Epidermal melanocyte (primary cell): ENCODE measurements at regions not wholly inside any gene's neighbourhood (a gene's known extent, or its start where the extent isn't known, plus 50 kb on each side); places are given as distances from the start of the nearest gene placed in this dataset.

ENCODE experiments used
- DNase-seq: peaks from one replicate; pipeline ENCODE4 v3.0.0; 2011; ENCODE audit warnings: low spot score; ENCODE audit not compliant: insufficient read length

DNA sequence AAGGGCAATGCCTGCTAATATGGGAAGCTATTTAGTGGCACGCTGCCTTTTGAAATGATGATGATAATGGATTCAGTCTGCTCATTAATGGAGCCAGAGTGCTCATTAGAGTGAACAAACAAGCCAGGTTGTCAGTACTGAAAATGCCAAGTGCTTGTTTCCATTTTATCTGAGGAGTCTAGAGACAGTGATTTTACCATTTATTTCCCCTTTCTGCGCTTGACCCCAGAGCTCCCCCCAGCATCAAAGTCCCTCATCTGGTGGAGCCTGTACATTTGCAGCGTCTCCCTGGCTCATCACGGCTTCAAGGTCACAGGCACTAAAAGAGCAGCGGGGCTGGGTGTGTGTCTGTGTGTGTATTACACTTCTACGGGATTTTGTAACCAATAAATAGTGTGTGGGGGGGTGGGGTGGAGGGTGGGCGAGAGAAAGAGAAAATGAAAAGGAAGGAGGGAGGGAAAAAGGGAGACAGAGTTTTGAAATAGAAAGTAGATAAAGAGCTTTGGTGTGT, 553.8 kb downstream of the TFEC start:
- no peak for DNase-seq

DNA sequence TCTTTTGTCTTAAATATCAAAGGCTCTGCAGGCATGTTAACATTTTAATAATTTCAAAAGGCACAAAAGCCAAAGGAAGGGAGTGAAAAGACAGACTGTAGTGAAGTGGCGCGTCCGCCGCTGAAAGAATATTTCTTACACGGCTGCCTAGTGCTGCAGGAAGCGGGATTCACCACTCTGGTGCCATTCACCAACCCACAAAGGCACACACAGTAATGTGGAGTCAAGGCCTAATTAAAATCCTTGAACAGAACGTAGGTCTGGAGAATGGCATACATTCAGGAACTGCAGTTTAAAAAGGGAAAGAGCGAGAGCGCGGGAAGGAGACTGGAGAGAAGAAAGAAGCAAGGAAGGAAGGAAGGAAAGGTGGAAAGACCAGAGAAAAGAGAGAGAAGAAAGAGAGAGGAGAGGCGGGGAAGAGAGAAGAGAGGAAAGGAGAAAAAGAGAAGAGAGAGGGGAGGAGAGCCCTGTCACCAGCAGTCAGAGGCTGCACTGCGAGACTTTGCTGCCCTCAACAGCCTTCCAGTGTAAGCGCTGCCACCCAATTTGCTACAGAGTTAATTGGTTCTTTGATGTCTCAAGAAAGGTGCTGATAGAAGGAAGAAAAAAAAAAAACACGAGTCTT, 554.0 kb downstream of the MDFIC start:
- no peak for DNase-seq

DNA sequence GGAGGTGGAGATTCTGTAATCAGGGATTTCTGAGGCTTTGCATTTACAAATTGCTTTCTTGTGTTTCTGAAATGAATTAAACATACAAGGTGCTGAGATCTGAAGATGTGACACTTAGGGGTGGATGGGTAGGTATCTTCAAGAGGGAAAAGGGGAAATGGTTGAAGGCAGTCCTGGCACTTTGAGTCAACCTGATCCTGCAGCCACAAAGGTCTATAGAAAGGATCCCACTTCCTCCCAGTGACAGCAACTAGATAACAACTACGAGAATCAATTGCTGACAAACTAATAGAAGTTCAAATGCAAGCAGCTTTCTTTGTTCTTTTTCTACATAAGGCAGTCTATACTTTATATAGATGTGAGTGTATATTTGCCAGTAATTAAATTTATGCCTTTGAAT, 553.3 kb downstream of the MDFIC start:
- DNase-seq: no peak

DNA sequence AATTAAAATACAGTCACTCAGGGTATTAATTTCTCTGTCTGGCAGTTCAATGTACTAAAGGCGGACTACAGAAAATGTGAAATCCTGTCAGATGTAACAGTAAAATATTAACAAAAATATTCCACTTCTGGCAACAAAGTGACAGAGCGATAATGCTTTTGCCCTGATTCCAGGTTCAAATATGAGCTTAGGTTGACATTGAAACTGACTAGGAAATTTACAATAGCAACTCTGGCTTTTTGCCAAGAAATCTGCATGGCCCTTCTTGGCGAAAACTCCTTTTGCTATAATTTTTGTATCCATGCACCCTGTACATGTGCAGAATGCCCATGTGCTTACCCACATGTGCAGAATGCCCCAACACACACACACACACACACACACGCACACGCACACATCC, 552.2 kb downstream of the MDFIC start:
- no peak for DNase-seq

DNA sequence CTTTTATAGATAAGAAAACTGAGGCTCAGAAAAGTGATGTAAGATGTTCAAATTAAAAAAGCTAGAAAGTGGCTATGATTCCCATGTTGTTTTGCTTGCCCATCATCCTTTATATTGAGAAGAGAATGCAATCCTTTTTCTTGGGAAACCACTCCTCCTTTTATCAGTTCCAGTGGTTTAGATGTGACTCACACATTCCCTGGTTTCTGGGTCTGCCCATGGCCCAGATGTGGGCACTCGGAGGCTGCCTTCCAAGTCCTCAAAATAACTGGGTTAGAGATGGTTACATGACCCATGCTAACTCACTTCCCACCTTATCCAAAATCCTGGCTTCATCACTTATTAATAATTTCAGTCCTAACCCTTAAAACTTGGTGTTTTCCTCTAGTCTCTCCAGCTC, 550.0 kb downstream of the MDFIC start:
- no peak for DNase-seq

DNA sequence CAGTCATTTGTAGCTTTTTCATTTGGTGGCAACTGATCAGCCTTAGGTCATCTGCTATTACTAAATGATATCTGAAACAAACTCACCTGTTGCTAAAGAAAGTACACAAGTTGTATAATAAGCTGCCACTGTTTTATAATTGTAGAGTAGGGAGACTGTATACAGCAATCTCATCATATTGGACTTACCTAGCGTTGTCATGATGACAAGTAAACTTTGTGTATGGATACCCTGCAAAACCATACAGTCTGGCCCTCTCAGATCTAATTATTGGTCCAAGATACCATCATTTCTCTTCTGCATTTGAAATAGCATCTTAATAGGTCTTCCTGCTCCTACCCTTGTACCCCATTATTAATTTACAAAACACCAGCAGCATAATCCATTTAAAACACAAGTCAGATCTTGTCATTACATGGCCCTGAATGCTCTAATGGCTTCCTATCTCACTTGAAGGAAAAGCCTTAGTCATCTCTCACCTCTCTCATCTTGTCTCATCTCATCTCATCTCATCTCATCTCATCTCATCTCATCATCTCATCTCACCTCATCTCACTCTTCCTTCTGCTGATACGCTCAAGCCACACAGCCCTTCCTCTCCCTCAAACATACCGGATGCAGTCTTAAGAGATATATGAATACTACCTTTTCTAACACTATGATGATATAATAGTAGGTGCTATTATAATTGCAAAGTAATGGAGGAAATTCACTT, 540.6 kb downstream of the MDFIC start:
- no peak for DNase-seq

DNA sequence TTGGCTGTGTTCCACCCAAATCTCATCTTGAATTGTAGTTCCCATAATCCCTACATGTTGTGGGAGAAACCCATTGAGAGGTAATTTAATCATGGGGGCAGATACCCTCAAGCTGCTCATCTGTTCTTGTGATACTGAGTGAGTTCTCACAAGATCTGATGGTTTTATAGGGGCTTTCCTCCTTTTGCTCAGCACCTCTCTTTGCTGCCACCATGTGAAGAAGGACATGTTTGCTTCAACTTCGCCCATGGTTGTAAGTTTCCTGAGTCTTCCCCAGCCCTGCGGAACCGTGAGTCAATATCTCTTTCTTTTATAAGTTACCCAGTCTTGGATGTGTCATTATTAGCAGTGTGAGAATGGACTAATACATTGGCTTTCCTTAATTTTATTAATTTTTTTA, 527.8 kb downstream of the MDFIC start:
- DNase-seq: no peak

DNA sequence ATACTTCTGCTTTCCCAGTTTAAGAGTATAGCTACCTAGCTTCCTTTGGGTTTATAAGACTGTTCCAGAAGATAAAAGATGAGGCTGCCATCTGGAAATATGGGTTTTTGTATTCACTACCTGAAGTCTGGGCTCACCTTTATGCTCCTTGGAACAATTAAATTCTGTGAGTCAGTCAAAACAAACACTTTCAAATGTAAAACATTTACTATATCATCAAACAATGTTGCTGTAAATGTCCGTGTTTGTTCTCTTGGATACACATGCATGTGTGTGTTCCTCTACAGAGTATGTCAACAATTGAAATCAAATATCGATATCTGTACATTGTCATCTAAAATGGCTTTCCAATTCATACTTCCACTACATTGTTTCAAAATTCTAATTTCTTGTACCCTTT, 525.6 kb downstream of the MDFIC start:
- no peak for DNase-seq

DNA sequence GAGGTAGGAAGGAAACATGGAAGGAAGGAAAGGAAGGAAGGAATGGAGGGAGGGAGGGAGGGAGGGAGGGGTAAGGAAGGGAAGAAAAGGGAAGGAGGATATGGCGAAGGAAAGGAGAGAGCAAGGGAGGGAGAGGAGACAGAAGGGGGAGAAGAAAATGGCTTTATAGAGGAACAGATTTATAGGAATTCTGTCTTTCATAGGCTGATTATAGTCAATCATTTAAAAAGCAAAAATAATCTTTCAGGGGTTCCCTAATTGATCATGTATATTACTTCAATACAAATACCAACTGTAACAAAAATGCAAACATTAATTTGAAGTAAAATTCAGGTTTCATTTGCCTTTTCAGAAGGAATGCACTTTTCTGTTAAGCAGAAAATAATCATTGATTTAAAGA, 519.1 kb downstream of the MDFIC start:
- DNase-seq: no peak

DNA sequence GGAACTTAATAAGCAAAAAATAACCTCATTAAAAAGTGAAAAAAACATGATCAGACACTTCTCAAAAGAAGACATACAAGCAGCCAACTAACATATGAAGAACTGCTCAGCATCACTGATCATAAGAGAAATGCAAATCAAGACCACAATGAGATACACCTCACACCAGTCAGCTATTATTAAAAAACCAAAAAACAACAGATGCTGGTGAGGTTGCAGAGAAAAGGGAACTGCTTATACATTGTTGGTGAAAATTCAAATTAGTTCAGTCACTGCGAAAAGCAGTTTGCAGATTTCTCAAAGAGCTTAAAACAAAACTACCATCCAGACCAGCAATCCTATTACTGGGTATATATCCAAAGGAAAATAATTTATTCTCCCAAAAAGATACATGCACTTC, 513.3 kb downstream of the MDFIC start:
- no peak for DNase-seq

DNA sequence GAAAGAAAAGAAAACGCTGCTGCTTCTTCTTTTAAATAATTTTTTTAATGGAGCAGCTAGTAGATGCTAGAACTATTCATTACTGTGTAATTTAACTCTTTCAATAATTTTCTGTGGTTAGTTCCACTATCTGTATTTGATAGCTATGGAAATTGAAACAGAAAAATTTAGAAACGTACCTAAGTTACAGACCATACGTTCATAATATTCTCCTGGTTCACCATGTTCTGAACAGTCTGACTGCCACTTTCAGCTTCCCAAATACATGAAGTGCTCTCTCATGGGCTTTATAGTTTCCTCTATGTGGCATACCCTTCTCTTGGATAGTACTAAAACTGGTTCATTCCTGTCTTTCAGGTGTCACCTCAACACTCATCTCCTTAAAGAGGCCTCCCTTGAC, 508.0 kb downstream of the MDFIC start:
- no peak for DNase-seq

DNA sequence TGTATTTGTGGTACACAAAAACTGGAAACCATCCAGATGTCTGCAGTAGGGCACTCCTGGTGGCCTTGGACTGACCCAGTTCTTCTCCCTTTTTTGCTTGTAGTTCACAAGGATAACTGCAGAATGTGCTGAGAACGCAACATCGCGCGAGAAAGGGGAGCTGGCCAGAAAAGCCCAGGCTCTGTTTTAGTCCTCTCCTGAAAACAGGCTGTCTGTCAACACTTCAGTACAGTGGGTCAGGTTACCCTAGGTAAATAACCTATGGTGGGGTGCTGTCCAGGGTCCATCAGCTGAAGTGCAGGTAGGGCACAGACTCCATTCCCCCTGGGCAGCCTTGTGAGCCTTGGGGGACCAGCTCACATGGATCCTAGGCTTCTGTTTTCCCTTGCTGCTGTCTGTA, 495.8 kb downstream of the MDFIC start:
- DNase-seq: no peak

DNA sequence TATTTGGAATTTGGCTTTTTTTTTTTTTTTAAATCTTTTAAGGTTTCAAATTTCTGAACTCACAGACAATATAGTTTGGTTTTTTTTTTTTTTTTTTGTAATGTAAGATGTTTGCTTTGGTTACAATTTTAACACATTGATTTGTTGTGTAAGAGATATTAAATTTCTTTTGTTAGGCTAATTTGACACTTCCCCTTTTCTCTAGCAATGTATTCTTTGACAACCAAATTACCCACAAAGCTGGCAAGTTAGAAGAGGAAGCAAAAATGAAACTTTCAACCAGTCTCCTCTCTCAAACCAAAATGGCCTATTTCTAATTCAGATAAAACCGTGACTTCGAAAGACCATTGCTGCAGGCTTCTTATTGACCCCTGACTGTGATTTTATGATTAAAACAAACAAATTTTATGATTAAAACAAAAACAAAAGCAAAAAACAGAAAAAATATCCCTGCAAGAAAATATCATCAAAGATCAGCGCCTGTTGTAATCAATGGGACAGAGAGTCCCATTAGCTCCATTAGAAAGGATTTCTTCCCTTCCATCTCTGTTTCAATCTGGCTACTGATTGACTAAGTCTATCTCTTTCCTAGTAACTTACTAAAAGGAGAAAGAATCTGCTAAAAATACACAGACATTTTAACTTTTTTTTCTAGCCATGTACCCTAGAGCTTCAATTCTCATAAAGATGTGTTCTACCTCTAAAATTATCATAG, 489.2 kb downstream of the MDFIC start:
- no peak for DNase-seq

DNA sequence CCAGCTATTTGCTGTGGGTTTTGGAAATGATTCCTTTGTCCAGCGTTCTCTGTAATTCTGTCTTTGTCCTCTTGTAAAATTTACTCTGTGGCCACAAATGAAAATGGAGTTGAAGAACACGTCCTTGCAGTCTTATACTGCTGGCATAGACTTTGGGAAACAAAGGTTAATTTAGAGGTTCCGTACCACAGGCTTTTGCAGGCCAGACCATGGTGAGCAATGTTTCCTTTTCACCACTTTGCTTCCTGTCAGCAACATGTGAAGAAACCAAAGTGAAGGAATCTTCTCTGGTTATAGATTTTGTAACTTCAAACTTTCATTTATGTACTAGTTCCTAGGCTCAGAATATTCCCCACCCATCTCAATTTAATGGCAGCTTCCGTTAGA, 488.5 kb downstream of the MDFIC start:
- DNase-seq: no peak

DNA sequence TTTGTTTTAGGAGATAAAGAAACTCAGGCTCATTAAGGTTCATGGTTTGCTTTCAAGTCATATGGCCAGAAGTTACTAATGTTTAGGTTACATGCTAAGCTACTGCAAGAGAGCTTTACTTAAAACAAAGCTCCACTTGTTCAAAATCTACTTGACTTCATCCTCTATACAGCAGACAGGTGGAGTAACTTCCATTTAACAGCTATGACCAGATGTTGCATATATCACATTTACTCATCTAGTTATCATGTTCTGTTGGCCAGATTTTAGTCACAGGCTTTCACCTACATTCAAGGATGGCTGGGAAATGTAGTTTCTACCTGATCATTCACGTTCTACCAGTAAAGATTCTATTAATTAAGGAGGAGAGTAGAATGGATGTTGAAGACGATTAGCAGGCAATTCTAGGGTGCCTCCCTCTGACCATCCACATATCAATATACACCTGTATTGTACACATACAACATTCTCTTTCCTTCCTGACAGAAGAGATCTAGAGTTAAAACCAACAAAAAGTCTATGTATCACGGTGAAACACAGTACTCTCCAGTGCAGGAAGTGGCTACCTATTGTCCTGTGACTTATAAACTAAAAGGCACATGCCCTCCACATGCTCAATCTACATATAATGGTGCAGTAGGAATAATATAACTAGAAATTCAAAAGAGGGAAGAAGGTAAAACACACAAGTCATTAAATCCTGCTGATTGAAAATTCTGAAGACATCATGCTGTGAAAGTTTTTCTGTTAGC, 488.0 kb downstream of the MDFIC start:
- DNase-seq: no peak

DNA sequence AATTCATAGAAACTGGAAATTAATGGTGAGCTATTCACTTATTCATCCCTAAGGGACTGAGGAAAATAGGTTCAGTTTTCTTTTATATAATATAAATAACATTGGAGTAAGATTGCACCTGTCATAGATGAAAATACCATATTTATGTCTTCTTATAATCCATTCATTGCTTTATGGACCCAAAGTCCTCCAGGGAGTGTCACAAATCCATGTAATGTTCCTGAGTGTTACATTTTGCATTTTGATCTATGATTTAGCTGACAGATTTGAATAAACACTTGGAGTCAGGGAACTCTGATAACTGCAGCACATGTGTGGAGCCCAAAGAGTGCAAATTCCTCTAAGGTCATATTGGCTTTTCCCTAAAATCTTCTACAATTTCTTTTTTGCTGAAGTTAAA, 484.3 kb downstream of the MDFIC start:
- DNase-seq: no peak

DNA sequence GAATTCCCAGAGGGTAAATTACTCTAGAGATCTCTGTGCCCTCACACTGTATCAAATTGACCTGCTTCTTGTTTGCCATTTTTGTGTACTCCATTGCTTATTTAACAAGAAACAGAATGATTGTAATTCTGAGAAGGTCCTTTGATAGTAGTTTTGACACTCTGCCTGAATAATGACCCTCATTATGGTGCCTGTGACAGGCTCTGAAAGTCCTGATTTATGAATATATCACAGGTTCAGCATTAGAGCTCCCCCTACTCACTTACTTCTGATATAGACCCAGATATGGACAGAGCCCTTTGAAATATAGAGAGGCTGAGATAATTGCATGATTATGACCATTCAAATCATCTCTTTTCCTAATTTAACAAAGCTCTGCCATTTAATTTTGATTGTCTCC, 465.2 kb downstream of the MDFIC start:
- DNase-seq: no peak

DNA sequence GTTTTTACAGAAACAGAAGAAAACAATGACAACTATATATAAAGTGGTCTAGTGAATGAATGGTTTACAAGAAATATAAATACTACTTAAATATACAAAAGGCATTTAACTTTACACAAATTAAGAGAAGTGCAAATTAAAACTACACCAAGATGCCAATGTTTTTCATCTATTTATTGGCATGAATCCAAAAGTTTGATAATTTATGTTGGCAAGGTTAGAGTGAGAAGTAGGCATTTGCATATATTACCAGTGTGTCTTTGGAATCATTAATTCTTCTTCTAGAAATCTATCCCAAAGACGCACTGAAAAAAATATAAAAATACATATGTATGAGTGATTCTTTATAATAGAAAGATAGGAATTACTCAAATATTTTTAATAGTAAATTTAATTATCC, 457.4 kb downstream of the MDFIC start:
- DNase-seq: no peak

DNA sequence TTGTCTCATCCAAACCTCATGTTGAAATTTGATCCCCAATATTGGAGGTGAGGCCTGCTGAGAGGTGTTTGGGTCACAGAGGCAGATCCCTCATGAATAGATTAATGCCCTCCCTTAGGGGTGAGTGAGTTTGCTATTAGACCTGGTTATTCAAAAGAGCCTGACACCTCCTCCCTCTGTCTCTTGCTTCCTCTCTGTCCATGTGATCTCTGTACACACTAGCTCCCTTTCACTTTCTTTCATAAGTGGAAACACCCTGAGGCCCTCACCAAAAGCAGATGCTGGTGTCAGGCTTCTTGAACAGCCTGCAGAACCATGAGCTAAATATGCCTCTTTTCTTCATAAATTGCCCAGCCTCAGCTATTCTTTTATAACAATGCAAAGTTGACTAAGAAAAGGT, 447.1 kb downstream of the MDFIC start:
- DNase-seq: no peak

DNA sequence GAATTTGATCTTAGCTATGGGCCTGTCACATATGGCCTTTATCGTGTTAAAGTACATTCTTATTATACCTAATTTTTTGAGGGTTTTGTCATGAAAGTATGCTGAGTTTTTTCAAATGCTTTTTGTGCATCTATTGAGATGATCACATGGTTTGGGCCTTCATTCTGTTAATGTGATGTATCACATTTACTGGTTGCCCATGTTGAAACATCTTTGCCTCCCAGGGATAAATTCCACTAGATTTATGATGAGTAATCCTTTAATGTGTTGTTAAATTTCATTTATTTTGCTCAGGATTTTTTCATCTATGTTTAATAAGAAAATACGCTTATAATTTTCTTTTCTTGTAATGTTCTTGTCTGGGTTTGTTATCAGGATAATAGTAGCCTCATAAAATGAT, 442.0 kb downstream of the MDFIC start:
- DNase-seq: no peak

DNA sequence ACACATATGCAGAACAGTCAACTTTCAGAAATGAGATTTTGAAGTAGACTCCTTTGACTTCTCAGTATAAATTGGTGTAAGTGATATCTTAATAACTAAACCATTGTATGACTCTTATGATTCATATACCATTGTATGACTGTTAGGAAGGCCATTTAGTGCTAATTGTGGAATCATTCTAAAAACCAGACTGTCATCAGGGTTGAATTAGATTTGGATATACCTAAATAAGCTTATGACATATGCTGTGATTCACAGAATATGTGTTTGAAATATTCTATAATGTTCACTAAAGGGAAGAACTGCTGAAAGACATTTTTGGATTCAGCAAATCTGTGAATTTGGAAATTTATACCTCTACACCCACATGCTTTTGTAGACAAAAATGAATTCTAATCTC, 438.1 kb downstream of the MDFIC start:
- no peak for DNase-seq

DNA sequence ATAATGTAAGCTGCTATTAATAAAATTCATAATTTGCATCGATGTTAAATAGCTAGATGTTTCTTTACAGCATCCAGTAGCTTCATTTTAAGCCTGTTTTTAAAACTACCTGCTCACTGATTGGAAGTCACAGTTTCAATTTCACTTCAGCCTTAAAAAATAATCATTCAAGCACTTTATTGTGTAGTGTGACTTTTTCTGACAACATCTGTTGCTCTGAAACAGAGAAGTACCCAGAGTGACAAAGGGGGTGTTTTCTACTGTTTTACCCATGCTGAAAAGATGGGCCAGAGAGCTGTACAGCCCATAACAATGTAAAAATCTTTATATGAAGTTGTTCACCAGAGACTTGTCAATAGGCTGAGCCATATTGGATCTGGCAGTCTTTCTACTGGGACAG, 437.2 kb downstream of the MDFIC start:
- DNase-seq: no peak
